Activated CD4-positive, alpha-beta T cell treated with anti-CD3 and anti-CD28 coated beads, Interleukin-2, amount 50 U/mL, for 16 hours (primary cell): ENCODE measurements at regions not wholly inside any gene's neighbourhood (a gene's known extent, or its start where the extent isn't known, plus 50 kb on each side); places are given as distances from the start of the nearest gene placed in this dataset.
"Not testable (repeated sequence)": the region's sequence is repeated elsewhere in the genome, so short reads cannot be mapped to it uniquely, and the experiment has no call there.

ENCODE experiments used
- DNase-seq: peaks from one replicate; pipeline ENCODE4 v3.0.0-alpha.2; 2020

DNA sequence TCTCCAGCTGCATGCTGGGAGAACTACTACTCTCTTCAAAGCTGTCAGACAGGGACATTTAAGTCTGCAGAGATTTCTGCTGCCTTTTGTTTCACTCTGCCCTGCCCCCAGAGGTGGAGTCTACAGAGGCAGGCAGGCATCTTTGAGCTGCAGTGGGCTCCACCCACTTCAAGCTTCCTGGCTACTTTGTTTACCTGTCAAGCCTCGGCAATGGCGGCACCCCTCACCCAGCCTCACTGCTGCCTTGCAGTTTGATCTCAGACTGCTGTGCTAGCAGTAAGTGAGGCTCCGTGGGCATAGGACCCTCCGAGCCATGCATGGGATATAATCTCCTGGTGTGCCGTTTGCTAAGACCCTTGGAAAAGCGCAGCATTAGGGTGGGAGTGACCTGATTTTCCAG, 61.7 kb downstream of the DMRTA1 start:
- not testable (repeated sequence) for DNase-seq

- DNase-seq: no peak
Measured at GRCh38 chr9:22508790-22509189, 62.2 kb downstream of the DMRTA1 start.

- DNase-seq: no peak
Measured at GRCh38 chr9:22512495-22512894, 65.9 kb downstream of the DMRTA1 start.

- DNase-seq: no peak
Measured at GRCh38 chr9:22514871-22515270, 68.2 kb downstream of the DMRTA1 start.

GRCh38 chr9:22522206-22522740, 75.6 kb downstream of the DMRTA1 start:
- DNase-seq: no peak

DNA sequence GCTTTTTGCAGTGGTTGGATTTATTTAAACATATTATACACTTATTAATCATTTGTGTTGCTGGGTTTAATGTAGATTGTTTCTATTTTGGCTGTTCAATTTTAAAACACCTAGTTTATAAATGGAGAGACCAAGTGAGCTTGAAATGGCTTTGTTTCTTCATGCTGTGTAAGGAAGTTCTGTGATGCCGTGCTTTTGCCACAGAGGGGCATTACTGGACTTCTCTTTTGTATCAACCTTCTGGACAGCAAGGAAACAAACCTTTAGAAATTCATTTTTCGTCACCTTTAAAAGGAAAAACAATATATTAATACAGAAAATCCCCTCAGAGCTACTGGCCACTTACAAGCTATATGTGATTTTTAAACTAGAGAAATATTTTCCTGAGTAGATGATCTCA, 81.9 kb downstream of the DMRTA1 start:
- no peak for DNase-seq

DNA sequence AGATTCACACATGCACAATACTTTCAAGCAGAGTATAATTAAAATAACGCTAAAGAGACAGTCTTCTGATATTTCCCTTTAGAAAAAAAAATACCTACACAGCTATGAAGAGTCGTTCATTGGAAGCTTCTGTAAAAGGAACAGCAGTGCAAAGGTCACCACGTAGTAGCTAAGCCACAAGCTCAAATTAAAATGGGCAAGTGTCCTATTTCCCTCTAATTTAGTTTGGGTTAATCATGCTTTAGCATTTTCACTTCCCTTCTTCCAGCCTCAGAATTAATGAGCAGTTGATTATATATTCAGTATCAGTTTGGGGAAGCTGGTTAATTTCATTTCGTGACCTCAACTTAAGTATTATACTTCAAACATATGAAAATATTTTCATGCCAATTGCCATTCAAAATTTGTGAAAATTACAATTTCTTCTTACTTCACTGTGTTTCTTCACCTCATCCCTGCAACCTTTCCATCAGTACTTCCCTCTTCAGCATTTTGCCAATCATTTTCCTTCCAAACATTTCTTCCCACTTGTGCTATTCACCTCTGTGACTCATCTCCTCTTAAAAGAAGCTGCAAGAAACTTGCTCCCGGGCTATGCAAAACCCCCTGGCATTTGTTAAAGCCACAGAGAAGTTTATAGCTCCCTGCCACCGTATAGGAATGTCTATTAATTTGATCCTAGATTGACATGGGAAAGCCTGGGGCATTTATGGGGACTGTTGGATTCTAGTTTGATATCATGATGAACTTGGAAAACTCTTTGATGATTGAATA, 83.0 kb downstream of the DMRTA1 start:
- no peak for DNase-seq

DNA sequence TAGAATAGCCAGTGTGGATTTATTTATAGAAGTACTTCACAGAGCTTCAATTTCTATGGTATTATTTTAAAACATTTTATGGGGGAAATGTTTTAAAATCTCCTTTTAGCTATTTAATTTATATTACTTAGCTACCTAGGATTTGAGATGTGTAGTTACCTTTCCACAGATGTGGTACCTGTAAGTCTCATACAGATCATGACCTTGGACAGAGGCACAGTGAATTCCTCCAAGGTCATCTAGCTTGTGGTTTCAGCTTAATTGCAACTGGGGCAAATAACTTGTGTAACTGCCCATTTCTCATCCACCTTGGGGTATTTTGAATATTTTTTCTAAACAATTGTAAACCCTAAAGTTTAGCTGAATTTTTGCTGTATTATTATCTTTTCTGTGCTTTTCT, 89.2 kb downstream of the DMRTA1 start:
- DNase-seq: no peak

GRCh38 chr9:22537721-22538120, 91.1 kb downstream of the DMRTA1 start:
- DNase-seq: no peak

DNA sequence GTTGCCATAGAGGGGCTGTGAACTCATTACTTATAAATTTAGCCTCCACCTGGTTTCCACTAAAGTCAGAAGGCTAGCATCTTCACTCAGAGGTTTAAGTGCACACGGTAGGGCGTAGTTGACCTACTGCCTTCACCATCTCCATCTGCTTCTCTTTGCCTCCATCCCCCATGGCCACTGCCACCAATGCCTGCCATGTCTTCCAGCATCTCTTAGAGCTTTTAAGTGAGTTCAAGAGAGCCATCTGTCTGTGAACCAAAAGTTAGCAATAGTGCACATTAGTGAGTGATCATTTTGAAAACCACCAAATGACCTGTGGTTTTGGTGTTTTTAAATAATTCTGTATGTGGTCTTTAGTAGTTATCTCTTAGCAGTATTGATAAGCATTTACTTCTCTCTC, 102.0 kb downstream of the DMRTA1 start:
- DNase-seq: no peak

GRCh38 chr9:22574740-22575139, 128.1 kb downstream of the DMRTA1 start:
- no peak for DNase-seq

DNA sequence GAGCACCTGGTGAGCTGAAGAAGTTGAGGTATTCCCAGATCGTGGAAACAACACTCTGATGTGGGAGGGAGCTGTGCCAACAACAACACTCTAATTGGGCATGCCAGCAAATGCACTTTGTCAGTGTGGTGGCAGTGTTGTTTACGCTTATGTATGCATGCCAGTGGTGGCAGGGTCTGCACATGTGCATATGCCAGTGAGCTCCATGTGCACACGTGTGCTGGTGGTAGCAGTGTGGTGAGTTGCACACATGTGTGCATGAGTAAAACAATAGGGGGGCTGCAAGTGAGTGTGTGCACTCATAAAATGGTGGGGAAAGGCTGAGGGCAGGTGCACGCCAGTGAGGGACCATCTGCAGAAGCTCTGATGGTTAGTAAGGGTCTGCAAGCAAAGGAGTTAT, 134.2 kb downstream of the DMRTA1 start:
- no peak for DNase-seq

- DNase-seq: no peak
Measured at GRCh38 chr9:22582221-22582620, 135.6 kb downstream of the DMRTA1 start.

DNA sequence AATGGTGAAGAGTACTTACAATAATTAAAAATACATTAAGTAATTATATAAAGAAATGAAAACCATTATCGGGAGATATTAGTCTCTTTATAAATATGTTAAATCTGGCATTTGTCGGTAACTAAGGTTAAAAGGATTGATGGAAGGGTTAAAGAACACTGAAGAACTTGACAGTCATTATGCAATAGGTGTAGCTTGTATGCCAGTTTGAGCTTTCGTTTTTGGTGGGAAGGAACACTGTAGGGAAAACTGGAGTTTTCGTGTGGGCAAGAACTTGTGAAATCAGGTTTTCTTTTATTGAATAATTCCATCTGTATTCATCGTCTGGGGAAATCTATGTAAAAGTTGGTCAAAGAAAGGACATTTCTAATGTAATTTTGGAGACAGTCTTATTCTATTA, 142.3 kb downstream of the DMRTA1 start:
- no peak for DNase-seq

GRCh38 chr9:22590336-22591033, 143.9 kb downstream of the DMRTA1 start:
- DNase-seq: no peak

- DNase-seq: no peak
Measured at GRCh38 chr9:22595805-22596204, 149.2 kb downstream of the DMRTA1 start.

GRCh38 chr9:22617156-22617555, 170.5 kb downstream of the DMRTA1 start:
- no peak for DNase-seq

DNA sequence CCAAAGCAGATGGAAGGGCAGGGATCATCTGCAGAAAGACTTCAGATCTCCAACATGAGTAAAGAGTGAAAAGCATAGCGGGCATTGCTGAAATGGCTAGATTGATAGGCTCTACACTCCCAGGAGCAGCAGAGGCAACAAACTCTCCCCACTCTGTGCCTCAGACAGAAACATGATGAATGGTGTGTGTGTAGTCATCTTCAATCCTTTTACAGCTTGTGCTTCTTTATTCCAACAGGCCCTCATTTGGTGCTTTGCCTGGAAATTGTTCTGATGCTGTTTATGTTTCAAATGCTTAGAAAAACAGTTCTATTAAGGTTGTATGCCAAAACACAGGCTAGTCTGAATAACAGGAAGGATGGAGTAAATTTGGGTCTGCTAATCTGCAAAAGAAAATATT, 176.2 kb downstream of the DMRTA1 start:
- DNase-seq: no peak

- no peak for DNase-seq
Measured at GRCh38 chr9:22623236-22623635, 176.6 kb downstream of the DMRTA1 start.

DNA sequence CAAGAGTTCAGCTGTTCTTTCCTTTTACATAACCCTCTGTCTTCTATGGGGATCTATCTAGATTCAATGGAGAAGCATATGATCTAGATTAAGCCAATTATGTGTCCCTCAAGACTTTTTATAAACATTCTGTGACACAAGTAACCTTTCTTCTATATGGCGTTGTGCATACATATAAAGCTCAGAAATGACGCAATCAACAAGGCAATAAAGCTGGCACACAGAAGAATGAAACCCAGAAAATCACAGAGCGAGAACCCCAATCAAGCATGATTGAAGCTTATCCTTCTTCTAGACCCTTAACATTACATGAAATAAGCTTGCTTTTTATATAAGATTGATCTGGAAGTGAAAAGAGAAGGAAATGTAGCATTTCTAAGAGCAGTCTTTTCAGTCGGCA, 178.9 kb downstream of the DMRTA1 start:
- no peak for DNase-seq

DNA sequence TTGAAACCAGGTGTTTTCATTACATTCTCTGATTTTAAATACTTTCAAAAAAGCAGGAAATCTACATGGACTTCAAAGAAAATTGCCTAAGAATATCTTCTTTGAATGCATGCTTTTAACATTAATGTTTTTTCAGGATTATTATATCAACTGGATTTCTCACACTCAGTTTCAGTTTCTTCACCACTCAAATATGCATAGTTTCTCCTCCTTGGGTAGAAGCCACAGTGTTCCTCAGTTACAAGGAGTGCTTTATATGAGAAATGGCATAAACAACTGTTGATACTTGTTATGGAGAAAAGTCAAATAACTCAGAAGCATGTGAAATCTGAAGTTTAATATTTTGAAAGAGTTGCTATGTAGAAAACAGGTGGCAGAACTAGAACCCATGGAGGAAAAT, 196.9 kb downstream of the DMRTA1 start:
- DNase-seq: no peak

DNA sequence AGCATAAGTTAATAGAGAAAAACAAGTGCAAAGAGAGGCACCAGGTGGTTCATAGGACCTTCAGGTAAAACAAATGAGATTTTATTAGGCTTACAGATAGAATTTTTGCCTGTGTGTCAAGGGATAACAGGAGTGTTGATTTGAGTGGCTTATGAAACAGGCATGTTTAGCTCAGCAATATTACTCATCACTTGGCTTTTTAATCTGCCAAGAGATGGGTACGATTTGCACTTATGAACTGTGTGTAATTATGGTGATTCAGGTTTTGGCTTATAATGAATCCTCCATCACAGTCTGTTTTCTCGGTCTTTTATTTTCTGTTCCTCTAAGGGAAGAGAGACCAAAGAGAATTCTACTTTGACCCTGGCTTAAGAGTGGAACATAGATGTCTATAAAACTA, 199.3 kb downstream of the DMRTA1 start:
- DNase-seq: no peak

- no peak for DNase-seq
Measured at GRCh38 chr9:22649384-22649783, 202.8 kb downstream of the DMRTA1 start.

DNA sequence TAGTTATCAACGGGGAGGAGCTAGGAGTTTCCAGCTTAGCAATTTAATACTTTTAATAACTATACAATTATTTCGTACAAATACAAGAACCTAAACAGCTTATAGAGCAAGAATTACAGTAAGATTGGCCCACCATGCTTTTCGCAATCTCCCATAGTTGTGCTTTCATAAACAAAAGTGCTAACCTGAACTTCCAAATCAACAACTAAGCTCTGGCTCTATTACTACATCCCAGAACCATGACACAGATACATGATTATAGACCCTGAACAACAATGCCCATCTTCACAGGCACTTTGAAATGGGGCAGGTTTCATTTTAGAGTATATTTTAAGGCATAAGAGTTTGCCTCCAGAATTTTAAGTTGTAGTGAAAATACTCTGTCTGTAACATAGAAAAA, 203.5 kb downstream of the DMRTA1 start:
- no peak for DNase-seq
